HG03354 (cell line): ENCODE measurements at regions not wholly inside any gene's neighbourhood (a gene's known extent, or its start where the extent isn't known, plus 50 kb on each side); places are given as distances from the start of the nearest gene placed in this dataset.
"Not testable (repeated sequence)": the region's sequence is repeated elsewhere in the genome, so short reads cannot be mapped to it uniquely, and the experiment has no call there.

Experiments used
- ATAC-seq: cut with Tn5 transposase; IDR thresholded peaks from one replicate; pipeline ENCODE4 v1.9.1; 2021; ENCODE audit warnings: mild to moderate bottlenecking; ENCODE audit not compliant: unreplicated experiment, poor library complexity, severe bottlenecking

GRCh38 chr7:73244782-73245311 is 63.8 kb downstream of the NSUN5 start:
- not testable (repeated sequence) for ATAC-seq

GRCh38 chr7:73234994-73235717 is 73.5 kb downstream of the NSUN5 start:
- peak; percentile 94 for ATAC-seq

- not testable (repeated sequence) for ATAC-seq
Measured at GRCh38 chr7:73225745-73226144, 82.9 kb downstream of the NSUN5 start.

- peak; percentile 35 for ATAC-seq
Measured at GRCh38 chr7:73221724-73222123, 86.9 kb downstream of the NSUN5 start.

- peak; percentile 55 for ATAC-seq
Measured at GRCh38 chr7:73220766-73221370, 87.8 kb downstream of the NSUN5 start.

- peak; percentile 83 for ATAC-seq
Measured at GRCh38 chr7:73220357-73220756, 88.3 kb downstream of the NSUN5 start.

- ATAC-seq = not testable (repeated sequence)
Measured at GRCh38 chr7:73218802-73219201, 89.8 kb downstream of the NSUN5 start.

GRCh38 chr7:73216046-73216675 is 92.5 kb downstream of the NSUN5 start:
- ATAC-seq = not testable (repeated sequence)

GRCh38 chr7:73215232-73215631 is 93.4 kb downstream of the NSUN5 start:
- ATAC-seq = not testable (repeated sequence)

- ATAC-seq = not testable (repeated sequence)
Measured at GRCh38 chr7:73214471-73214870, 94.2 kb downstream of the NSUN5 start.

- not testable (repeated sequence) for ATAC-seq
Measured at GRCh38 chr7:73213076-73213475, 95.5 kb downstream of the NSUN5 start.

GRCh38 chr7:73205594-73205993 is 103.0 kb downstream of the NSUN5 start:
- not testable (repeated sequence) for ATAC-seq

- not testable (repeated sequence) for ATAC-seq
Measured at GRCh38 chr7:73204898-73205297, 103.7 kb downstream of the NSUN5 start.

GRCh38 chr7:73203312-73203711 is 105.3 kb downstream of the NSUN5 start:
- ATAC-seq = not testable (repeated sequence)

- not testable (repeated sequence) for ATAC-seq
Measured at GRCh38 chr7:73201264-73201663, 107.4 kb downstream of the NSUN5 start.

GRCh38 chr7:73200518-73201099 is 108.0 kb downstream of the NSUN5 start:
- ATAC-seq = not testable (repeated sequence)

- not testable (repeated sequence) for ATAC-seq
Measured at GRCh38 chr7:73193991-73194390, 108.2 kb upstream of the SPDYE9 start.

GRCh38 chr7:73190483-73191155 is 104.8 kb upstream of the SPDYE9 start:
- not testable (repeated sequence) for ATAC-seq

GRCh38 chr7:73188287-73188686 is 102.4 kb upstream of the SPDYE9 start:
- not testable (repeated sequence) for ATAC-seq
